Activated CD8-positive, alpha-beta T cell treated with anti-CD3 and anti-CD28 coated beads, Interleukin-2, amount 10 ng/mL, durations not matched to agents 7 days and 5 days (primary cell): ENCODE measurements at regions not wholly inside any gene's neighbourhood (a gene's known extent, or its start where the extent isn't known, plus 50 kb on each side); places are given as distances from the start of the nearest gene placed in this dataset.

Source experiments
- ATAC-seq: fragments of 150-1000 bp; cut with Tn5 transposase; one replicate; pipeline ENCODE4 v1.10.0; 2021; ENCODE audit warnings: moderate library complexity
- CTCF ChIA-PET: fragments of 350-600 bp; sonication (Branson Sonifier 250); formaldehyde crosslinking; loops from one replicate; lab custom pipeline; 2021; ENCODE audit warnings: antibody characterized with exemption; lab: Charles Lee
- POLR2A ChIA-PET: fragments of 350-600 bp; sonication (Branson Sonifier 250); formaldehyde crosslinking; loops from one replicate; lab custom pipeline; 2021; ENCODE audit warnings: antibody characterized with exemption; lab: Charles Lee
- DNase-seq: peaks from one replicate; pipeline ENCODE4 v3.0.0-alpha.2; 2020
- H3K27ac Mint-ChIP-seq: one replicate; pipeline ENCODE4 v1.8.0; 2021; ENCODE audit warnings: mild to moderate bottlenecking, mixed read lengths
- H3K27me3 Mint-ChIP-seq: one replicate; pipeline ENCODE4 v1.8.0; 2021; ENCODE audit warnings: low read depth, mixed read lengths
- H3K36me3 Mint-ChIP-seq: one replicate; pipeline ENCODE4 v1.8.0; 2021; ENCODE audit warnings: low read depth, mixed read lengths
- H3K4me1 Mint-ChIP-seq: one replicate; pipeline ENCODE4 v1.8.0; 2021; ENCODE audit warnings: low read depth, mixed read lengths
- H3K4me3 Mint-ChIP-seq: one replicate; pipeline ENCODE4 v1.8.0; 2021; ENCODE audit warnings: mild to moderate bottlenecking, mixed read lengths
- H3K9me3 Mint-ChIP-seq: one replicate; pipeline ENCODE4 v1.8.0; 2022; ENCODE audit warnings: mixed read lengths; ENCODE audit not compliant: insufficient read depth

- no peaks in the 10 kb centered on the region for H3K36me3 Mint-ChIP-seq
- CTCF ChIA-PET: no interaction called here
- no peak for ATAC-seq
- DNase-seq: no peak
- H3K4me1 Mint-ChIP-seq: no peaks in the 10 kb centered on the region
- no peak overlapping the region for H3K27ac Mint-ChIP-seq
- H3K4me3 Mint-ChIP-seq: no peak overlapping the region
- POLR2A ChIA-PET: no interaction called here
- no peaks in the 10 kb centered on the region for H3K27me3 Mint-ChIP-seq
- peaks cover 22% of the 10 kb centered on the region for H3K9me3 Mint-ChIP-seq
Observed at GRCh38 chr5:27315363-27316270, 277.2 kb upstream of the CDH9 start.

GRCh38 chr5:27313549-27313948, 275.2 kb upstream of the CDH9 start:
- Mint-ChIP-seq H3K9me3 (peaks cover 11% of the 10 kb centered on the region), H3K4me1 (no peaks in the 10 kb centered on the region), H3K27me3 (no peaks in the 10 kb centered on the region), H3K27ac (no peak overlapping the region), H3K36me3 (no peaks in the 10 kb centered on the region), H3K4me3 (no peak overlapping the region)
- ChIA-PET POLR2A (no interaction called here), CTCF (no interaction called here)
- no peak for ATAC-seq
- DNase-seq: no peak

- H3K27ac Mint-ChIP-seq: no peak overlapping the region
Observed at GRCh38 chr5:27312291-27312893, 274.0 kb upstream of the CDH9 start.

GRCh38 chr5:27311544-27311943, 273.2 kb upstream of the CDH9 start:
- ChIA-PET POLR2A (no interaction called here), CTCF (interaction anchor here (1.1 kb wide), 1 partner anchor 13 kb away, joined by 3 read pairs; no protein-coding TSS in a partner anchor)
- peaks cover 11% of the 10 kb centered on the region for H3K9me3 Mint-ChIP-seq
- no peaks in the 10 kb centered on the region for H3K36me3 Mint-ChIP-seq
- H3K27me3 Mint-ChIP-seq: no peaks in the 10 kb centered on the region
- ATAC-seq: no peak
- DNase-seq: no peak
- no peak overlapping the region for H3K4me3 Mint-ChIP-seq
- H3K27ac Mint-ChIP-seq: no peak overlapping the region
- no peaks in the 10 kb centered on the region for H3K4me1 Mint-ChIP-seq

More at GRCh38 chr5:27312291-27312893, 274.0 kb upstream of the CDH9 start:
- Mint-ChIP-seq H3K9me3 (peaks cover 11% of the 10 kb centered on the region), H3K4me3 (no peak overlapping the region), H3K4me1 (no peaks in the 10 kb centered on the region), H3K36me3 (no peaks in the 10 kb centered on the region), H3K27me3 (no peaks in the 10 kb centered on the region)
- CTCF ChIA-PET: interaction anchor here (1.1 kb wide), 1 partner anchor 14 kb away, joined by 3 read pairs; no protein-coding TSS in a partner anchor
- ATAC-seq: no peak
- no peak for DNase-seq
- POLR2A ChIA-PET: no interaction called here

- no peaks in the 10 kb centered on the region for H3K27me3 Mint-ChIP-seq
- CTCF ChIA-PET: no interaction called here
- no peaks in the 10 kb centered on the region for H3K36me3 Mint-ChIP-seq
- peaks cover 10% of the 10 kb centered on the region for H3K9me3 Mint-ChIP-seq
- H3K4me1 Mint-ChIP-seq: no peaks in the 10 kb centered on the region
- no peak overlapping the region for H3K4me3 Mint-ChIP-seq
- no peak overlapping the region for H3K27ac Mint-ChIP-seq
- no peak for ATAC-seq
- POLR2A ChIA-PET: no interaction called here
- no peak for DNase-seq
Observed at GRCh38 chr5:27308153-27308552, 269.8 kb upstream of the CDH9 start.

GRCh38 chr5:27290172-27290571, 251.8 kb upstream of the CDH9 start:
- Mint-ChIP-seq H3K9me3 (peaks cover 6% of the 10 kb centered on the region), H3K36me3 (no peaks in the 10 kb centered on the region), H3K4me1 (no peaks in the 10 kb centered on the region), H3K27ac (no peak overlapping the region), H3K27me3 (no peaks in the 10 kb centered on the region), H3K4me3 (no peak overlapping the region)
- ATAC-seq: no peak
- ChIA-PET POLR2A (no interaction called here), CTCF (no interaction called here)
- DNase-seq: no peak

- ATAC-seq: no peak
- peaks cover 34% of the 10 kb centered on the region for H3K9me3 Mint-ChIP-seq
Observed at GRCh38 chr5:27276119-27276518, 237.7 kb upstream of the CDH9 start.

GRCh38 chr5:27275345-27275744, 237.0 kb upstream of the CDH9 start:
- no peaks in the 10 kb centered on the region for H3K36me3 Mint-ChIP-seq
- H3K9me3 Mint-ChIP-seq: peaks cover 27% of the 10 kb centered on the region
- no peak overlapping the region for H3K4me3 Mint-ChIP-seq
- CTCF ChIA-PET: no interaction called here
- POLR2A ChIA-PET: no interaction called here
- no peaks in the 10 kb centered on the region for H3K27me3 Mint-ChIP-seq
- no peak for DNase-seq
- no peak for ATAC-seq
- H3K27ac Mint-ChIP-seq: no peak overlapping the region
- no peaks in the 10 kb centered on the region for H3K4me1 Mint-ChIP-seq

More at GRCh38 chr5:27276119-27276518, 237.7 kb upstream of the CDH9 start:
- H3K4me3 Mint-ChIP-seq: no peak overlapping the region
- H3K4me1 Mint-ChIP-seq: no peaks in the 10 kb centered on the region
- ChIA-PET POLR2A (no interaction called here), CTCF (no interaction called here)
- no peaks in the 10 kb centered on the region for H3K27me3 Mint-ChIP-seq
- no peak for DNase-seq
- H3K27ac Mint-ChIP-seq: no peak overlapping the region
- H3K36me3 Mint-ChIP-seq: no peaks in the 10 kb centered on the region

- Mint-ChIP-seq H3K4me3 (no peak overlapping the region), H3K9me3 (peaks cover 52% of the 10 kb centered on the region), H3K27me3 (no peaks in the 10 kb centered on the region), H3K36me3 (no peaks in the 10 kb centered on the region), H3K27ac (no peak overlapping the region), H3K4me1 (no peaks in the 10 kb centered on the region)
- ChIA-PET CTCF (no interaction called here), POLR2A (no interaction called here)
- DNase-seq (no peak), ATAC-seq (no peak)
Observed at GRCh38 chr5:27269766-27270165, 231.4 kb upstream of the CDH9 start.

- no peak overlapping the region for H3K4me3 Mint-ChIP-seq
- H3K4me1 Mint-ChIP-seq: no peaks in the 10 kb centered on the region
- ChIA-PET POLR2A (no interaction called here), CTCF (no interaction called here)
- peaks cover 43% of the 10 kb centered on the region for H3K9me3 Mint-ChIP-seq
- no peak overlapping the region for H3K27ac Mint-ChIP-seq
- DNase-seq (no peak), ATAC-seq (no peak)
- no peaks in the 10 kb centered on the region for H3K36me3 Mint-ChIP-seq
- no peaks in the 10 kb centered on the region for H3K27me3 Mint-ChIP-seq
Observed at GRCh38 chr5:27267209-27267824, 228.9 kb upstream of the CDH9 start.

GRCh38 chr5:27266184-27266583, 227.8 kb upstream of the CDH9 start:
- H3K27me3 Mint-ChIP-seq: no peaks in the 10 kb centered on the region
- ChIA-PET POLR2A (no interaction called here), CTCF (no interaction called here)
- H3K27ac Mint-ChIP-seq: no peak overlapping the region
- no peaks in the 10 kb centered on the region for H3K4me1 Mint-ChIP-seq
- no peaks in the 10 kb centered on the region for H3K36me3 Mint-ChIP-seq
- peaks cover 43% of the 10 kb centered on the region for H3K9me3 Mint-ChIP-seq
- no peak for DNase-seq
- no peak overlapping the region for H3K4me3 Mint-ChIP-seq
- no peak for ATAC-seq

GRCh38 chr5:27257696-27258095, 219.3 kb upstream of the CDH9 start:
- H3K4me1 Mint-ChIP-seq: no peaks in the 10 kb centered on the region
- ChIA-PET POLR2A (no interaction called here), CTCF (no interaction called here)
- H3K36me3 Mint-ChIP-seq: no peaks in the 10 kb centered on the region
- ATAC-seq (no peak), DNase-seq (no peak)
- no peak overlapping the region for H3K27ac Mint-ChIP-seq
- no peaks in the 10 kb centered on the region for H3K27me3 Mint-ChIP-seq
- no peak overlapping the region for H3K4me3 Mint-ChIP-seq
- peaks cover 6% of the 10 kb centered on the region for H3K9me3 Mint-ChIP-seq
